ENCODE measurements at regions not wholly inside any gene's neighbourhood (a gene's known extent, or its start where the extent isn't known, plus 50 kb on each side); places are given as distances from the start of the nearest gene placed in this dataset.

GRCh38 chr7:130975731-130976130 is 241.7 kb upstream of the KLF14 start:
- DNase-seq (ENCODE audit: low read depth in 2 of 3, low spot score in 2 of 3) = no peak

- peak in 2 of 3 donors; percentile 46 to 64 for DNase-seq (ENCODE audit: low read depth in 2 of 3, low spot score in 2 of 3)
These were observed 248.2 kb upstream of the KLF14 start for GRCh38 chr7:130982160-130982638.

DNA sequence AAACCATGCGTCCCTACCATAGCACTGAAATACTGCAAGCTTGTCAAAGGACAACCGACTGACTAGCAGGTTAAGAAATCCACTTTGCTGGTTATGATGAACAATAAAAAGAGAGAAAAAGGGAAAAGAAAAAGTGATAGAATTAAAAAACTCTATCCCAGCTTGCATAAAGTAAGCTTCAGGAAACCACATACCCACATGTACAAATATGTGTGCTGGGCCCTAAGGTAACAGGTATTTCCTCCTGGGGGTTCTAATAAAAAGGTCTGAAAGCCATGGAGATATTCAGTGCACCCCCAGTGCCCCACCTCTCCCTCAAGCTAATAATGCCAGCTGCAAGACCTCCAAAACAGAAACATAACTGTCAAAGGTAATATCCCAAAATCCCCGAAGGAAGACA is 248.6 kb upstream of the KLF14 start:
- DNase-seq (ENCODE audit: low read depth in 2 of 3, low spot score in 2 of 3) = peak in 1 of 3 donors; percentile 4

DNA sequence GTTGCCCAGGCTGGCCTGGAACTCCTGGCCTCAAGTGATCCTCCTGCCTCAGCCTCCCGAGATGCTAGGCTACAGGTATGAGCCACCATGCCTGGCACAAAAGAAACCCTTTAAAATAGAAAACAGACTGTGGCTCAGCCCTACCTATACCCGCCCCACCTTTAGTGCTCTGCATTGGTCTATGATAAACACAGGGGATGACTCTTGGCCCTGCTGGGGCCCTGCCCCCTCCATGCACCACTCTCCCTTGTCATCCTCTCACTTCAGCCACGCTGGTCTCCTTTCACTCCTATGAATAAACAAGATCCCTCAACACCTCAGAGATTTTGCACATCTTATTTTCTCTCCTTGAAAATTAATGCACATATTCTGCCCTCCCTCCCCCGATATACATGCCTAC is 251.4 kb upstream of the KLF14 start:
- DNase-seq (ENCODE audit: low read depth in 2 of 3, low spot score in 2 of 3) = no peak

- peak in 1 of 3 donors; percentile 74 for DNase-seq (ENCODE audit: low read depth in 2 of 3, low spot score in 2 of 3)
These were observed 252.3 kb upstream of the KLF14 start for GRCh38 chr7:130986261-130986690.

DNA sequence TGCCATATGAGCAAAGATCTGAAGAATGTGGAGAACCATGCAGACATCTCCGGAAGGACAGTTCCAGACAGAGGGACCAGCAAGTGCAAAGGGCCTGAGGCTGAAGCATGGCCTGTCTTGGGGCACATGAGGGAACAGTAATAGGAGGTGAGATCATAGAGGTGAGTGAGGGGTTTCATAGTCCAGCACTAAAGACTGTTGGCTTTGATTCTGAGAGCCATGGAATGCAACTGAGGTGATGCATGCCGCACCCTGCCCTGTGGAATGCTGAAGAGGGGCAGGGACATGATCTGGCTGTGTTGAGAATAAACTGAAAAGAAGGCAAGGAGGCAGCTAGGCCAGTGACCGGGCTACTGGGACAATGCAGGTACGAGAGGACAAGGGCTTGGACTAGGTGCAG is 253.1 kb upstream of the KLF14 start:
- no peak for DNase-seq (ENCODE audit: low read depth in 2 of 3, low spot score in 2 of 3)

GRCh38 chr7:130988443-130988842 is 254.4 kb upstream of the KLF14 start:
- peak in 1 of 3 donors; percentile 48 for DNase-seq (ENCODE audit: low read depth in 2 of 3, low spot score in 2 of 3)

DNA sequence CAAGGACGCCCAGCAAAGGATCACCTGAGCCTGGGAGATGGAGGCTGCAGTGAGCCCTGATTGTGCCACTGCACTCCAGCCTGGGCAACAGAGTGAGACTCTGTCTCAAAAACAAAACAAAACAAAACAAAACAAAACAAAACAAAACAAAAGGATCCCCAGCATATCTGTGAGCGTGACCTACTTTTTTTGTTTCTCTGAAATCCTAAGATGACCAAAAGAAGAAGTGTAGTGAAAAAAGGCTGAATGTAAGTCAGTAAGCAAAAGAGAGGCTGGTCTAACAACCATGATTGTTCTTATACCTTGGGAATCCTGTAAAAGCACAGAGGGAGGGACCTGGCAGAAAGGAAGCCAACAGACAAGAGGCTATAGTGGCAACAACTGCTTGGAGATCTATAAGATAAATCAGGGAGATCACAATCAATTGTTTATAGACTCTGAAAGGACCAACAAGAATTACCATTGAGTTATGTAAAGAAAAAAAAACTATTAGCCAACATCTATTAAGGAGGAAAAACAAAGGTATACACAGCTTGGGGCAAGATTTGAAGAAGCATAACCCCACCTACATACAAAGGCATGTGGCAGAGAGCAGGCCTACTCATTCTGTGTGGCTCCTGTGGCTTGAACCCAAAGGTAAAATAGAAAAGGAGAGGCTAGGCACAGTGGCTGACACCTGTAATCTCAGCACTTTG is 255.2 kb upstream of the KLF14 start:
- DNase-seq (ENCODE audit: low read depth in 2 of 3, low spot score in 2 of 3) = no peak

DNA sequence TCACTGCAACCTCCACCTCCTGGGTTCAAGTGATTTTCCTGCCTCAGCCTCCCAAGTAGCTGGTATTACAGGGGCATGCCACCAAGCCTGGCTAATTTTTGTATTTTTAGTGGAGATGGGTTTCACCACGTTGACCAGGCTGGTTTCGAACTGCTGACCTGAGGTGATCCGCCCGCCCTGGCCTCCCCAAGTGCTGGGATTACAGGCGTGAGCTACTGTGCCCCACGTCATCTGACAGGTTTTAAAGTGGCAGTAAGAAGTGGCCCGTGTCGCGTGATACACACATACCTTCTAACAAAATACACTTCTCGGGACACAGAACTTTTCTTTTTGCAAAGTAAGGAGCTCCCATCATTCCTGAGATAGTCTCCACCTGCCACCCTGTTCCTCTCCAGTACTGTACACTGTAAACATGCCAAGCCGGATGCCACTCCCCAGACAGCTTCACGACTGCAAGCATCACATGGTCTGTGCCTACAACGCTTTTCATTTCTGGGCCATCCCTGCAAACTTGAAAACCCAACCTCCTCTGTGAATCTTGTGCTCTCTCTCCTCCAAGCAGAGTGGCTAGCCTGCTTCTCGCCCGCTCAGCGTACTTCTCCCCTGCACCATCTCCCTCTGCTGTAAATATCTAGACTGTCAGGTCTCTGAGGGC is 256.3 kb upstream of the KLF14 start:
- no peak for DNase-seq (ENCODE audit: low read depth in 2 of 3, low spot score in 2 of 3)

- DNase-seq (ENCODE audit: low read depth in 2 of 3, low spot score in 2 of 3) = no peak
These were observed 259.8 kb upstream of the KLF14 start for GRCh38 chr7:130993671-130994365.

- no peak for DNase-seq (ENCODE audit: low read depth in 2 of 3, low spot score in 2 of 3)
These were observed 260.5 kb upstream of the KLF14 start for GRCh38 chr7:130994378-130995115.

- DNase-seq (ENCODE audit: low read depth in 2 of 3, low spot score in 2 of 3) = no peak
These were observed 261.5 kb upstream of the KLF14 start for GRCh38 chr7:130995252-130996081.

DNA sequence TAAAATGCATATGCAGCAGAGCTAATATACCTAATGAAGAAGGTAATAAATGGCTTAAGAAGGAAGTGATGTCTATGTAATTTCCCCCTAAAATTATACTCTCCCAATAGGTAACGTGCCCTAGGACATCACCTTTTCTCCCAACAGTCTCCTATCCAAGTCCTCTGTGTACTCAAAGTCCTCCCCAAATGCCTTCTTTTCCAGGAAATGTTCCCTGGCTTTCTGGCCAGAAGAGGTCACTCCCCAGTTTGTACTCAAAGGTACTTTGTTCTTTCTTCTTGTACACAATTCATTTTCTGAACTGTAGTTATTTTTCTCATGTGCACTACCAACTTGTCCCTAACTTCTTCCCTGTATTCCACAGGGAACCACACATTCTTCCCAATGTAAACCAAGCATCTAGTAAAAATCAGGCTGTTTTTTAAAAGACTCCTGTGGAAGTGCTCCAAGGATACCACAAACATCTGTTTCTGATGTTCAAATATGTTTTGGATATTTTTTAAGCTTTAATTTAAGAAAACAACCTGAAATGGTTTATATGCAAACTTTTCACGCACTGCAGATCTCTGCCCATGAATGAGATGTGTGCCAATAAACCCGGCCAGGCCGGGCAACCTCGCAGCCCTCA is 262.3 kb upstream of the KLF14 start:
- no peak for DNase-seq (ENCODE audit: low read depth in 2 of 3, low spot score in 2 of 3)

DNA sequence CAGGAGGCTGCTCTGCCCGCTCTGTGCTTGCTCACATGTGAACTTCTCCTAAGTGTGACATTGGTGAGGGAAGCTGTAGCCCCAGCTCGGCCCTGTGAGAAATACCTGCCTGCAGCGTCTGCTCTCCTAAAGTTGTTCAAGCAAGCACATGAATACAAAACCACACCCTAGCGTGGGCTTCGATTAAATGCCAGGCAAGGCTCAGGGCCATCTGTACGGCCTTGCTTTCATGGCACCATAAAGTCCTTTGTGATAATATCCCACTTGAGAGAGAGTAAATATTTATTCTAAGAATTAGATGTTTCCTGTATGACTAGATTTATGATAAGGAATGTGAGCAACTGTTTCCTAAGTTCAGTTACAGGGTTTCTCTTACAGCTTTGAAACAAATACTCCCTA is 262.8 kb upstream of the KLF14 start:
- DNase-seq (ENCODE audit: low read depth in 2 of 3, low spot score in 2 of 3) = peak in 1 of 3 donors; percentile 50

DNA sequence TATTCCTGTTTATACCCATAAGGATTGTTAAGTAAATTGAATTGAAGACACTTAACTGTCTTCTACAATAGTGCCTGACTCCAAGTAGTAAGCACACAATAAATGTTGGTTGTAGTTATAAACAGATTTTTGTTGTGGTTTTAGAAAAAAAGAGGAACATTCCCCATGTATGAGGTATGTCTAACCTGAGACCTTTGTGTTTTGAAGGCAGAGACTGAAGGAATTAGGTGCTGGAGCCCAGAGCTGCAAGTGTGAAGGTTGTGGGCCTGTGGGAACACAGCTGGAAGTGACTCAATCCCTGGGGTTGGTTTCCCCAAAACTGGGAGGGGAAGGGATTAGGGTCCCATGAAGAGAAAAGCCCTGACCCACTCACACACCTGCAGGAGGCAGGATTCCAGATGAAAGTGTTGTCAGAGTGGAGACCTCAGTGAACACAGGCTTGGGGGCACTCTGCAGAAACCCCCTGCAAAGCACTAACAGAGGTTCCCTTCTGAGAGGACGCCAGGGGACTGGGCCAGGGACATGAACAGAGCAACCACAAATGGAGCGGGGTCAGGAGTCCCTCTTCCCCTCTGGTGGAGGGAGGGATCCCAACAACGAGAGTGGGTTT is 265.1 kb upstream of the KLF14 start:
- DNase-seq (ENCODE audit: low read depth in 2 of 3, low spot score in 2 of 3) = peak in 1 of 3 donors; percentile 52

DNA sequence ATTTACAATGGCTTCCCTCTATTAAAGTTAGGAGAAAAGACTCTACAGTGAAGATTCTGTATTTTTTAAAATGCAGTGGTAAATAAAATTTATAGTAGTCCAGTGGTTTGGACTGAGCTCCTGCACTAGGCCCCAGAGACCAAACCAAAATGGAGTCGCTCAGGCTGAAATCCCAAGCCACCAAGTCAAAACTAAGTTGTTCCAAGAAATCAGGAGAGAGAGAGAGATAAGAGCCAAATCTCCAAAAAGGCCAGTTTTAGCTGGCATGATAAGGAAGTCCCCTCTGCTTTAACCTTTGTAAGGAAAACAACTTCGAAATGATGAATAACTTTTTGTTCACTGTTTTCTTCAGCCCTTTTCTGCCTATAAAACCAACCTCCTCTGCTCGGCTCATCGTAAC is 265.9 kb upstream of the KLF14 start:
- no peak for DNase-seq (ENCODE audit: low read depth in 2 of 3, low spot score in 2 of 3)

DNA sequence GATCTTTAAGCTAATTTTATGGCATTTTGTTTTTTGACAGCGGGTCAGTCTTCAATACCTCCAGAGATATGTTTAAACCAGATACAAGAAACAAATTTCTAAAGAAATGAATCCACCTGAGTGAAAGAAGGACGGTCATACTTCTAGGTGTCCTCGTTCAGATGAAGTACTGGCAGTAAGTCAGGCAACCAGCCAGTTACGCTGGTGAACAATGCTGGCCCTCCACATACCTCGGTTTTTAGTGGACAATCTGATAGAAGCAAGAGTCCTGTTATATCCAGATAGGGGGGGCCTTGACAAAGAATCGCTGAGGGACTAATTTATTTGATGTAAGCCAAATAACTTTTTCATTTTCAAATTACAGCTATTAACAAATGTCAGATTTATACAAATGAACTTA is 266.4 kb upstream of the KLF14 start:
- no peak for DNase-seq (ENCODE audit: low read depth in 2 of 3, low spot score in 2 of 3)

GRCh38 chr7:131000873-131001272 is 266.9 kb upstream of the KLF14 start:
- no peak for DNase-seq (ENCODE audit: low read depth in 2 of 3, low spot score in 2 of 3)

DNA sequence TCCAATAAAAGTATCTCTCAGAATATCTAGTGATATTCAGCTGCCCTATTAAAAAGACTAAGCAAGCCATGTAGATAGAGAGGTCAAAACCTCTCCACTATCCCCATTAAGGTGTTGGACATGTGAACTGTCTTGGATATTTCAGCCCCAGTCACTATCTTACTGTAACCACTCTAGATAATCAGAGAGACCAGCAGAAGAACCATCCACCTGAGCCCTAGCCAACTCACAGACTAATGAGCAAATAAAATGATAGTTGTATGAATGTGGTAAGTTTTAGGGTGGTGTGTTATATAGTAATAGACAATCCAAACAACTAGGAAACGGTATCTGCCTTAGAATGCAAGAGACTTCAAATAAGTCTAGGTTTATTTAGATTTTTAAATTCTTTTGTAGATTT is 268.6 kb upstream of the KLF14 start:
- no peak for DNase-seq (ENCODE audit: low read depth in 2 of 3, low spot score in 2 of 3)
